AG20443 (cell line): ENCODE measurements at regions not wholly inside any gene's neighbourhood (a gene's known extent, or its start where the extent isn't known, plus 50 kb on each side); places are given as distances from the start of the nearest gene placed in this dataset.

Experiments used
- DNase-seq: peaks from one replicate; pipeline ENCODE4 v3.0.0; 2012; ENCODE audit warnings: low spot score, mixed read lengths

DNA sequence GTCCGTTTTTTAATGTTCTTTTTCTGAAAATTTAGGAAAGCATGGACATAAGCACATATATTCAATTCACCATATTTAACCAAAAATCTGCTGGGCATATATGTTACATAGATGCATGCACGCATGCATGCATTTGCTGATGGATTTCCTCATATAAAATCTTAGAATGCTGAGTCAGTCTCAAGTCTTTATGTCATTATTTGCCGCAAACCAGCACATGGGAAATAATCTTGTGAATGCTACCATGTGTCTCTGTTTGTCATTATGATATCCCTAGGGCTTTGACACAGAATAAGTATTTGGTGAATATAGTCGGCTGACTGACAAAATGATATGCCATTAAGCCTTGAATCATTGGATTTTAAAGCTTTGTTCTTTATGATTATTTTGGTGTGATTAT is 776.5 kb downstream of the KCNT2 start:
- DNase-seq = no peak

DNA sequence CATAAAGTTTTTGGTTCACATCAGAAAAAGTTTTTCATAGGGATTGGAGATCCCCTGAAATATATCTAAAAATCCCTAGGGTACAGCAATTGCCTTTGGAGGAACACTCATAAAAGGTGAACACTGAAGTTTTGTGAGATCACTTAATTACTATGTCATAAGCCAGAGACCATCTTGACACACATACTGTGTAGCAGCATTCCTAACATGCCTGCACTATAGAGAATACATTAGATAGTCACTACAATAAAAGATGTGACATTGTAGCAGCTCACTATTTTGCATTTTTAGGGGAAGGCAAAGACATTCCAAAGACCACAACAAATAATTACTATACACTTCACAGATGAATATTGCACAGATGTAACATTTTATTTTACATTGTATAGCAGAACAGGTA is 779.9 kb downstream of the KCNT2 start:
- DNase-seq = no peak

DNA sequence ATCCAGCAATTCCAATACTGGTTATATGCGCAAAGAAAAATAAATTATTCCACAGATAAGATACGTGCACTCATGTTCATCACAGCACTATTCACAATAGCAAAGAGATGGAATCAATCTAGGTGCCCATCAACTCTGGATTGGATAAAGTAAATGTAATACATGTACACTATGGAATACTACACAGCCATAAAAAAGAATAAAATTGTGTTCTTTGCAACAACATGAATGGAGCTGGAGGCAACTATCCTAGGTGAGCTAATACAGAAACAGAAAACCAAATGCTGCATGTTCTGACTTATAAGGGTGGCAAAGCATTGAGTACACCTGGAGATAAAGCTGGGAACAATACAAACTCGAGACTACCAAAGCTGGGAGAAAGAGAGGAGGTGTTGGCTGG is 787.3 kb downstream of the KCNT2 start:
- no peak for DNase-seq

DNA sequence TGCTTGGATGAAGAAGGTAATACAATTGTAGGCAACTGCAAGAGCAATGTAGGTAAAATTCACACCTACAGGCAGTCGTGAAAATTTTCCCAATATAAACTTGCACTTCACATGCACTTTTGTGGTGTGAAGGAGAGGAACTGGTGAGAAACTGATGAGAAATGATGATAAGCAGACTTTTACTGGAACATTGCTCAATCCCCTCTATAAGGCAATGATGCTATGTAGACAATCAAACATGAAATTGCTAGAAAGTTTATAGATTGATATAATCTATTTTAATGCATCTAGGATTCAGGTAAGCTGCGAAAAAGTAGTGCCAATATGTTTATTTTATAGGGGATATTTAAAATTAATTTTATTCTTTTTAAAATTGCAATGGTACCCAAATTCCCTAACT is 802.2 kb downstream of the KCNT2 start:
- DNase-seq = no peak

DNA sequence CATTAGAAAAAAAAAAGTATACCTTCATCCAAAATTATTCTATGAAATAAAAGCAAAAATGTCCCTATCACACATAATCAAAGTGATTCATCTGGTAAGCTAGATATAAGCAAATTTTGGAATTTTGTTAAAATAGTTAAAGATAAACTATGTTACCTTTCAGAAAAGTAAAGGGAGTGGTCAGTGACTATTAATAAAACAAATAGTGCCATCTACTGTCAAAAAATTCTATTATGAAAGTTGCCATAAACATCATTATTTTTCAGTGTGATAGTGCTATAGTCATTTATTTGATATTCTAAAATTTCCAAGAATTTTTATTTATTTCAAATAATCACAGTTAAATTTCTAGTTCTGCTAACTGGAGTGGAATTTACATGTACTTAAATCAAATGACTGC is 803.7 kb downstream of the KCNT2 start:
- DNase-seq = no peak

DNA sequence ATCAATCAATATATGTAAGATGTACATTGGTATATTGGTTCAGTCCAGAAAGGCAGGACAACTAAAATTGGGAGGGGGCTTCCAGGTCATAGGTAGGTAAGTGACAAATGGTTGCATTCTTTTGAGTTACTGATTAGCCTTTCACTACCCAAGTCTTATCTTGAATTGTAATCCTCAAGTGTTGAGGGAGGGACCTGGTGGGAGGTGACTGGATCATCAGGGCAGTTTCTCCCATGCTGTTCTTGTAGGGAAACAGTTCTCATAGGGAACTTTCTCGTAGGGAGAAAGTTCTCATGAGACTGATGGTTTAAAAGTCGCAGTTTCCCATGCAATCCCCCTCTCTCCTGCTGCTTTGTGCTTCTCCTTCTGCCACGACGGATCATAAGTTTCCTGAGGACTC is 809.2 kb downstream of the KCNT2 start:
- DNase-seq = no peak

DNA sequence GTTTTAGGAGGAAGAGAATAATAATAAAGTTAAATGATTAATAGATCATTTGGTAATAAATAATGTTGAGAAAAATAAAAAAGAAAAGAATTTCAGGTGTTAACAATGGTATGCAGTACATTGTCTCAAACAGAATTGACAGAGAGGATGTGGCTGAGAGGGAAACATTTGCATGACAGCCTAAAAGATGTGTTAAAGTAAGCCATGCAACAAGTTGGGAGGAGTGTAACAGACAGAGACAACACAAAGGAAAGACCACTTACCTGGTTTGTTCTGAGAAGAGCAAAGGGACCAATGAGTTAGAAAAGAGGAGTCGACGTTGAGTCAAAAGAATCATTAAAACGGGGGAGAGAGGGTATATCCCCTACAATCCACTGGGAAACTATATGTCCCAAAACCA is 814.0 kb downstream of the KCNT2 start:
- DNase-seq = no peak

DNA sequence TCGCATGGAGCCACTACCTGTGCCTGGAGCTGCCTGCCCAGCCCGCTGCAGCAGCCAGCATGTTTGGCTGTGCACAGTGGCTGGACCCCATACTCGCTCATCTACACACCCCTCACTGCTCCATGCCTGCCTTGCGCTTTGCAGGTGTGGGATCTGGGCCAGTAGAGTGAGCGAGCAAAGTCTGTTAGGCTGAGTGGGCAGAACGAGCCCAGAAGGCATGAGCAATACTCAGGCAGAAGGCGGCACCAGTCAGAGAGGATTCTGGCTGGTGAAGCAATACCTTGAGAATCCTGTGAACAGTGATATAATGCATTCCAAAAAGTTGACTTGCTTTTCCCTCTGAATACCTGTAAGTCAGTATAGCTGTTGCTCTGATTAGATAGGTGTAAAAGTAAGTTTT is 816.4 kb downstream of the KCNT2 start:
- no peak for DNase-seq

DNA sequence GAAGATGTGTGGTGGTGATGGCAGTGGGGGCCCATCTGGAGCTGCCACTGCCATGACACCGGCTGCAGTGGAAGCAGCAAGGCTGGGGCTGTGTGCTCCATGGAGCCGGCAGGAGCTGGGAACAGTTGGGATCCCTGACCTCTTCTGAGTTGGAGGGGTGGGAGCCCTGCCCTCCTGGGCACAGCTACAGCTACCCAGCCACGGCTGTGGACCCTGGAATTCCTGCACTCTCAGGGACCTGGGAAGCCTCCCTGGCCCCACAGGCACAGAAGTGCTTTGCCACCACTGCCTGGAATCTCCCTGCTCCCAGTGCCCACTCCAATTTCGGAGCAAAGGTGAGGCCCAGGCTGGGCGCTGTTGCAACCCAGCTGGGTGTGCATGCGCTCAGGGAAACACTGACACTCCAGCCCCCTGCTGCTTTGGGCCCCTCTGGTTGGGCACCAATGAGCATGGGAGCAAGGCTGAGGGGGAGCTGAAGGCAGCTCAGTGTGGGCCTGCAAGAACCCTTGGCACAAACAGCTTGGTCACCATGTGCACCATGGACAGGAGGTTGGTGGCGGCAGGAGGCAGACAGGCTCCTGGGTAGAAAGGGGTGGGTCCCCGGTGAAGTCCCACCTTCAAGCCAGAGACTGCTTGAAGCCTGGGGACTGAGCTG is 817.6 kb downstream of the KCNT2 start:
- no peak for DNase-seq

DNA sequence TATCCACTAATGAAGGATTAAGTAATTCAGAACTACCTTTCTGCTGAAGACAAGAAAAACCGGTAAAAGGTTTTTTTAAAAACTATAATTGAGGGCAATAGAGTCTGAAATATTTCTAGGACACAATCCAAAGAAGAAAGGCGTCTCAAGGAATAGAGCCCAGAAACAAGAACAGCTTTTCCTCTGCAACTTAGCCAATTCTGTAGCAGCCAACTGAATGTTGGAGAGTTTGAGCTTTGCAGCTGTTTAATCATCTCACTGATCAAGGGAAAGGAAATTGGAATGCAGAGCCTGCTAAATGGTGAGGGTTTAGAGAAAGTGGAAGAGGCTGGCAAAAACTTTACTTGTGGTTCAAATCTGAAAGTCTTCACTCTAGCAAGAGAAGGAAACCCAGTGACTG is 818.9 kb downstream of the KCNT2 start:
- no peak for DNase-seq

DNA sequence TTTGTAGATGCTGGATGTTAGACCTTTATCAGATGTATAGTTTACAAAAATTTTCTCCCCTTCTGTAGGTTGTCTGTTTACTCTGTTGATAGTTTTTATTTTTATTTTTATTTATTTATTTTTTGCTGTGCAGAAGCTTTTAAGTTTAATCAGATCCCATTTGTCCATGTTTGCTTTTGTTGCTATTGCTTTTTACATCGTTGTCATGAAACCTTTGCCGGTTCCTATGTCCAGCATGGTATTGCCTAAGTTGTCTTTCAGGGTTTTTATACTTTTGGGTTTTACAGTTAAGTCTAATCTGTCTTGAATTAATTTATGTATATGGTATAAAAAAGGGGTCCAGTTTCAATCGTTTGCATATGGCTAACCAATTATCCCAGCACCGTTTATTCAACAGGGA is 819.5 kb downstream of the KCNT2 start:
- DNase-seq = no peak

DNA sequence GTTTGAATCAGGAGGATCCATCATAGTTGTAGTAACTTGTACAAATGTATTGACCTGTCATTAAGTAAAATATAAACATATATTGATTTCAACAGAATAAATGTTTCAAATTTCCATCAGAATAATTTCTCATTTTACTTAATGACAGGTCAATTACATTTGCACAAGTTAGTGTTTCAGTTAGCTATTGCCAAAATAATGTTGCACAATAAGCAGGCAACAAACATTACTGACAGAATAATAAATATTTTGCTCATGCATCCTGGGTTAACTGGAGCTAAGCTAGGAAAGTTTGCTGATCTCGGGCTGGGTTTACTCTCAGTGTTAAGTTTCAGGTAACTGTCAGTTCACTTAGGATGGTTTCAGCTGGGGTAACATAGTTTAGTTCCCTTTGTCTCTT is 822.4 kb downstream of the KCNT2 start:
- DNase-seq = no peak

DNA sequence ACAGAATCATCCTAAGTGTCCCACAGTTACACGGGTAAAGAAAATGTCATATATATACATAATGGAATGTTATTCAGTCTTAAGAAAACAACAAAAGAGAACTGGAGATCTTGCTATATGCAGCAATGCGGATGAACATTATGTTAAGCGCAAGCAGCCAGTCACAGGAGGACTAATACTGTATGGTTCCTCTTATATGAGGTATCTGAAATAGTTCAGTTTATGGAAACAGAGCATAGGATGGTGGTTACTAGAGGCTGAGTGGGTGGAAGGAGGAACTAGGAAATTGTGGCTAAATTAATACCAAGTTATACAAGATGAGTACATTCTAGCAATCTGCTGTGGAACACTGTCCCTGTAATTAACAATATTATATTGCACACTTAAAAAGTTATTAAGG is 834.3 kb downstream of the KCNT2 start:
- DNase-seq = no peak

DNA sequence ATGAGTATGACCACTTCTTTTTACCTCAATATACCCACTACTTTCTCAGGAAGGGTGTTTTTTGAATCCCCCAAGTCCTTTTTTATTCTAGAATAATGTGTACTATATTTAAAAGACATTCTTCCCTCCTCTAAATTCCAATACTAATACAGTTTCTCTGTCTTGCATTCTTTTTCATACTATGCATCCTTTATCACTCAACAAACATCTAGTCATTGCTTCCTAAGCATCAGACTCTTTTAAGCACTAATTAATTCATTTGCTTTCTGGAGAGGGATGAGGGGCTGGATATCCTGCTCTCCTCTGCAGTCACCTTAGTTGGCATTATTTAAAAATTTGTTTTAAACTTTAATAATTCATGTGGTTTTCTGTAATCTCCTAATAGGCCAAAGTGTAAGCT is 838.8 kb downstream of the KCNT2 start:
- DNase-seq = no peak

DNA sequence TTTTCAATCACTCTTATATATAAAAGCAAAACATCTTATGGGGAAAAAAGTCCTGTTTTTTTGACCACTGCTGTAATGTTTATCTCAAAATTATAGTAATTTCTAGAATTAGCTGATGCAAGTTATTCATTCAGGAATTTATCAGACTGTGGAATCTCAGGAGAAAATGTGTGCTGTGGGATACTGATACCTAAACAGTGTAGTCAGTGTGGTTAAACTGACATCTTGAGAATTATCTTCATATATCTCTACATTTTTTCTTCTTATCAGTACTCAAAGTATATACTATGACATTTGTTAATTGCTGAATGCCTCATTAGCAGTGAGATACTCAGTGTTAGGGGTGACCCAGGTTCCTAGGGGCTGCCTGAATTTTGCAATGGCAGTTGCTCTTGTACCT is 839.3 kb downstream of the KCNT2 start:
- DNase-seq = no peak

DNA sequence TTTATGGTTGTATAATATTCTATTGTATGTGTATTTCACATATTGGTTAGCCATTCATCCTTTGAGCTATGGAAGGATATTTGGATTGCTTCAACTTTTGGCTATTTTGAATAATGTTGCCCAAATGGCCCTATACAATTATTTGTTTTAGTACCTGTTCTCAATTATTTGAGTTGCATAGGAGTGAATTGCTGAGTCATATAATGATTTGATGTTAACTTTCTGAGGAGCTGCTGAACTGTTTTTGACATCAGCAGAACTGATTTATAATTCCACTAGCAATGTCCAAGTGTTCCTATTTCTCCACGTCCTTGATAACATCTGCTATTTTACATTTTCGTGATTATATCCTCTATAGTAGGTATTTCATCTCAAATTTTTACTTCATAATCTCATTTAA is 839.9 kb downstream of the KCNT2 start:
- no peak for DNase-seq

DNA sequence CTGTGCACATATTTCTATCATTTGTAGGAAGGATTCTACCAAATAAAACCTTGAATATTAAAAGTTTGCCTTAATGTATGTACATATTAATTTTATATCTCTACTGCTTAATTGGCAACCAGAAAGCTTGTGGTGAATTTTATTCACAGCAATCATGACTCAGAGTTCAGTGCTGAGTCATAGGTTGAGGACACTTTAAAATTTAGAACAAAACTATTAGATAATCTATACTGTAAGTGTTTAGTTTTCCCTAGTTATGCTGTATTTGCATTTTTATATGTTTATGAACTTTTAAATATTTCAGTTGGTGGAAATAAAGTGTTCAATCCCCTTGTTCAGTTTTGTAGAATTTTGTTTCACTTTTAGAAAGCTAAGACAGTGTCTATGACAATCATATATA is 841.5 kb downstream of the KCNT2 start:
- DNase-seq = peak; percentile 22

DNA sequence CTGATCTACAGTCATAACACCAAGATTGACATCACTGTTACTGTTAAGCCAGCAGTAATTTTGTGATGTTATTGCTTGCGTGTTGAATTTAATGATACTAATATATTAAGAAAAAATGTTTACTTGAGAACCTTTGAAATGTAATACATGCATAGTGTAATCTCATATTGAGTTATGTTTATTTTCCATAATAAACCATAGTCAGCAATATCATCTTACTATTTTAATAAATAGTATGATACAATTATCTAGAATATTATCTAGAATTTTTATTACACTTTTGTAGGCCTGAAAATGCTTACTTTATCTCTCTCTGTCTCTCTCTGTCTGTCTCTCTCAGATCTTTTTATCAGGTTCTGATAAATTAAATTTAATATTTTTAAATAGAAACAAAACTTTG is 843.1 kb downstream of the KCNT2 start:
- DNase-seq = no peak

DNA sequence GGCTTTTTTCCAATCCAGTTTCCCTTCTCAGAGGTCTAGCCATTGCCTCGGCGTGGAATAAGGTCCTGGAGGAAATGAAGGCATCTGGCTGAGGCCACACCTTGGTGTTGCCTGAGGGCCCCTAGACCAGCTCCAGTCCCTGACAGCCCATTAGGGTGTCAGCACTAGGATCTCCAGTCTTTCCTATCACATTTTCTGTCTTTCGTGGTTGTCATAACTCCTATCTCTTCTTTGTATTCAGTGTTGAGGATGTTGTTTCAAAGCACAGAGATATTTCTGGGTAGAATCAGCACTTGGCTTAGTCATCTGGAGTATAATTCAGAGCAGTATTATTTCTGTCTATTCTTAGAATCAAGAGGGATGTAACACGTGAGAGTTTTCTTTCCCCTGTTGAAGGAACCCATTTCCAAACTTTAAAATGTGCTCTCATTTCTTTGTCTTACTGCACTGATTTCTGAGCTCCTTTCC is 844.3 kb downstream of the KCNT2 start:
- DNase-seq = no peak

DNA sequence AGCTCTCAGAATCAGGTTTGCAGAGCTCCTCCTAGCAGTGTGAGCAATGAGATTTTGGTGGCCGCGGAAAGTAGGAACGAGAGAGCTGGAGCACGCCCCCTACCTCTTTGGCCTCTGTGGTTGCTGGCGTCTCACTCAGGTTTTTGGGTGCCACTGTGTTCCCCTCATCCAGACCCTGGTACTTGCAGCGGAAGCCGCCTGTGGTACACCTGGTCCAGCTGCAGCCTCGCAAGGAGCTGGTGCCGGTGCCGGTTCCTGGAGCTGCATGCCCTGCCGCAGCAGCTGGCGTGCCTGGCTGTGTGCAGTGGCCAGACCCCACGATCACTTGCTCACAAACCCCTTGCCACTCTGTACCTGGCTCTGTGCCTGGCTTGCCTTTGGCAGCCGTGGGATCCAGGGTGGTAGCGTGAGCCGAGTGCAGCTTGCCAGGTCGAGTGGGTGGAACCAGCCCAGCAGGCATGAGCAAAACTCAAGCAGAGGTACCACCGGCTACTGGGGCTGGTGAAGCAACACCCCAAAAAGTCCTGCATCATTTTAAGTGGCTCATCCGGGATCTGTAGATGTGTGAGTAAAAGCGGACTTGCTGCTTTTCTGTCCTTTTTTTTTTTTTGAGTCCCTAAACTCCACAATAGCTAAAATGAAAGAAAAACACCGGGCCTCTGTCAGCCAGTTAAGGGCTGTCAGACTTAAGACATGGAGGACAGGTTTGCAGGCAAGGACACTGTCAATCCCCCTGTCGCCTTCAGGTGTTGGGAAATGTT is 844.9 kb downstream of the KCNT2 start:
- no peak for DNase-seq

DNA sequence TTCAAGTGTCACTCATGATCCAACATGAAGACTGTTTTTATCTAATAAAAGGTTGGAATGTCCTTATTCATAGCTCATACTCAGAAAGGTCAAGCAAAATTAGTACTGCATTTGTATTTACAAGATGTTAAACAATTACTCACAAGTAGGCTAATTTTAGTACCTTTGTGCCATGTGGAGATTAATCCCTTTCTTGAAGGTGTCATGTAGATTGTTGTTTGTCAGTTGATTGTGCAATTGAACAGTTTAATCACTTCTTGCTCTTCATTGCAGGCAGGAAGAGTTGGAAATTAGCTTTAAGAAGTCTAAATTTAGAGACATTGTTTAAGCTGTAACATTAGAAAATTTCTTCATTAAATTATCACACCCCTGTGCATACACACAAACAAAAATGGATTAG is 847.1 kb downstream of the KCNT2 start:
- no peak for DNase-seq

DNA sequence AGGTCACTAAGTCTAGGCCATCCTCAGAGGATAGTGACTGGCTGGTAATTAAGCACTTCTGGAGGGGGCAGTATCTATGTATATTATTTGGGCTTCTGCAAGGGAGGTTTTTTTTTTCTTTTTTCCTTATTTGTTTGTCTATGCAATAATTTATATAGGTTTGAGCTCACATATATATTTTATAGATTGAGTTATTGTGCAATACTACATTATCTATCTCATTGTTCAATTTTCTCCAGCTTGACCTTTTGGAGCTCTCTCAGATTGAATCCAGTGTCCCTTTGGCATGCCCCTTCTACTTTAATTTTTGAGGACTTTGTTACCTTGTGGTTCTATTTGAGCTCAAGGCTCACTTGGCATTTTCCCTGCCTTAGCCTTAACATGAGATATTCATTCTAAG is 852.1 kb downstream of the KCNT2 start:
- no peak for DNase-seq

DNA sequence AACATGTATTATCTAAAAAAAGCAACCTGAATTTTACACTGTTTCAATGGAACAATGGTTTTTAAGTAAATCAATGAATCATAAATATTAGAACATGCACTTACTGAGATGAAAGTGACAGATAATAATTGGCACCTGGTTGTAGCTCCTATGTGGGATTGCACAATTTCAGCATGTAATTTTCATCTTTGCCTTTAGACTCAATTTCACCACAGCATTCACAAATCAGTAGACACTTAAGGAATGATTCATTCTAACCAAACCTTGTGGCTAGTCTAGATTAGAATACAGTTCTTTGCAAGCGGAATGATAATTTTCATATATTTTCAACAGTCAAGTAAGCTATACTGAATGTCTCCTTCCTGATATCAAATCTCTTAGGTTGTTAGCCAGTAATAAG is 853.4 kb downstream of the KCNT2 start:
- no peak for DNase-seq

DNA sequence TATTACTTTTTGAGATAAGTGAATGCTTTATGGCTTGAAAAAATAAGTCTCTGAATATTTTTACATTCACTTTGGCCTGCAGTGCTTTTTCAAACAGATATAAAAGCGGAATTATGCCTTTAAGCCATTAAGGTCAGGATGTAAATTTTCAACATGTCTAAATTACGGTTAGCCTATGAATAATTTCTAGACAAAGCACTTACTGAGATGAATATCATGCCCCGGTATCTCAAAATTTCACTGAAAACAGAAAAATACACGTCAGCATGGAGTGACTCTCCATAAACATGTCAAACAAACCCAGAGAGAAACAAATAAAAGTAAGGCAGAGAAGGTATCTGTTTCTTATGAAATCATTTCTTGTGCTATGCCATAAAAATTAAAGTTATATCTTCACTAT is 853.9 kb downstream of the KCNT2 start:
- no peak for DNase-seq
